ENCODE measurements at regions not wholly inside any gene's neighbourhood (a gene's known extent, or its start where the extent isn't known, plus 50 kb on each side); places are given as distances from the start of the nearest gene placed in this dataset.

DNA sequence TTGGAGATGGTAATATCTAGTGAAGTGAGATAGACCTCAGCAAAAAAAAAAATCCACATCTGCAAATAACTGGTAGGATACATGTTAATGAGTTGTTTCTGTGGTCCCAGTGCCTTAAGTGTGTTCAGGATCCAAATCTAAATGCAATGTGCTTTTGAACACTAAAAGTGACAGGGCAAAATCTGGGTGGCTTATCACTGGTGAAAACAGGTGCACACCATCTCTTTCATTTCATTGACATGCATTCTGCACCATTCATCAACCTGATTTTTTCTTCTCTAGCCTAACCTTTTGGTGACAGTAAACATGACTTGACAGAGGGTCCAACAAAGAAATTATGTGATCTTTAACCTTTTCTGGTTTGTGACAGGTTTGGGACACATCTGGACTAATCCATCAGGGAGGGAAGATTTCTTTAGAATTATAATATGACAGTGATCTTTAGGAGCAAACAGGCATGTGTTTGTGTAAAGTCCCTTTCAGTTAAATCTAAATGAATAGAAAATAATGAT is 201.6 kb upstream of the NEGR1 start:
- Histone ChIP-seq H3K4me1 (ENCODE audit: control insufficient read depth, insufficient read depth, low read length) (no peaks in the 10 kb centered on the region), H3K36me3 (ENCODE audit: control insufficient read depth, insufficient read depth, low read length) (no peaks in the 10 kb centered on the region), H3K27me3 (ENCODE audit: control insufficient read depth, insufficient read depth, low read length, poor library complexity, severe bottlenecking) (no peaks in the 10 kb centered on the region), H3K27ac (ENCODE audit: low read depth, low read length) (no peak overlapping the region), H3K9ac (ENCODE audit: extremely low read depth, low read length, poor library complexity, severe bottlenecking) (no peak overlapping the region), H3K4me3 (ENCODE audit: low read length) (no peak overlapping the region), H3K9me3 (ENCODE audit: control insufficient read depth, low read length) (peaks cover 1% of the 10 kb centered on the region)
- TF ChIP-seq, protein P1, sequence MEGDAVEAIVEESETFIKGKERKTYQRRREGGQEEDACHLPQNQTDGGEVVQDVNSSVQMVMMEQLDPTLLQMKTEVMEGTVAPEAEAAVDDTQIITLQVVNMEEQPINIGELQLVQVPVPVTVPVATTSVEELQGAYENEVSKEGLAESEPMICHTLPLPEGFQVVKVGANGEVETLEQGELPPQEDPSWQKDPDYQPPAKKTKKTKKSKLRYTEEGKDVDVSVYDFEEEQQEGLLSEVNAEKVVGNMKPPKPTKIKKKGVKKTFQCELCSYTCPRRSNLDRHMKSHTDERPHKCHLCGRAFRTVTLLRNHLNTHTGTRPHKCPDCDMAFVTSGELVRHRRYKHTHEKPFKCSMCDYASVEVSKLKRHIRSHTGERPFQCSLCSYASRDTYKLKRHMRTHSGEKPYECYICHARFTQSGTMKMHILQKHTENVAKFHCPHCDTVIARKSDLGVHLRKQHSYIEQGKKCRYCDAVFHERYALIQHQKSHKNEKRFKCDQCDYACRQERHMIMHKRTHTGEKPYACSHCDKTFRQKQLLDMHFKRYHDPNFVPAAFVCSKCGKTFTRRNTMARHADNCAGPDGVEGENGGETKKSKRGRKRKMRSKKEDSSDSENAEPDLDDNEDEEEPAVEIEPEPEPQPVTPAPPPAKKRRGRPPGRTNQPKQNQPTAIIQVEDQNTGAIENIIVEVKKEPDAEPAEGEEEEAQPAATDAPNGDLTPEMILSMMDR (conservative IDR thresholded peaks at IDR 0.05), result no peak
- no peak overlapping the region for H3K4me3 Mint-ChIP-seq
- H3K27me3 Mint-ChIP-seq (ENCODE audit: insufficient read depth), result no peaks in the 10 kb centered on the region
- H3K4me1 Mint-ChIP-seq, result peaks cover 8% of the 10 kb centered on the region
- H3K27ac Mint-ChIP-seq, result no peak overlapping the region
- H3K9me3 Mint-ChIP-seq, result peaks cover 21% of the 10 kb centered on the region
- no peak for DNase-seq
- peaks cover 1% of the 10 kb centered on the region for H3K36me3 Mint-ChIP-seq (ENCODE audit: low read depth)

DNA sequence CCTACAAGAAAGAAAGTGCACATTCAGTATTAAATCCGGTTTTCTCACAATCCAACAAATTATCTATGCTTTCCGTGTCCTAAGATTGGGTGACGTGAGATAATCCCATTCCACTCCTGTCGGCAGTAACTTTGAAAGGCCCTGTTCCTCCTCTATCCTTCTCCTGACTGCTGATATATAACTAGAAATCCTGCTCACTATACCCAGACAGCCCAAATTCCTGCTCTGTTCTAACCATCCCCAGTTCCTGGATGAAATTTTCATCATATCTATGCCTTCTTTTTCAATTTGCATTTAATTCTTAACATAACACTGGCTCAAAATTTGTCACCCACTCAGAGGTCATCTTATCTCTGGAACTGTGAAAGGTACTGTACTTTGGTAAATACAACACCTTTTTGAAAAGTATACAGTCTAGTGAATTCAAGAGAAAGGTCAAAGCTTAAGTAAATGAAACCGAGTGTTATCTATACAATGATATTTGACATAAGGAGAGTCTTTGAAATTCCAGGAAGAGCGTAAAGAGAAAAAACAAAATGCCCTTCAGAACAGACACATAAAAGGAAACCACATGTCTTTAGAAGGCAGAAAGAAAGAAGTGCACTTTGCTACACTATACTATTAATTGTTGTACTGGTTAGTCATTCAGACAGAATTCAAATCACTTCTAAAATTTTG is 200.5 kb upstream of the NEGR1 start:
- H3K27ac Mint-ChIP-seq, result no peak overlapping the region
- Histone ChIP-seq H3K27ac (ENCODE audit: low read depth, low read length) (no peak overlapping the region), H3K9ac (ENCODE audit: extremely low read depth, low read length, poor library complexity, severe bottlenecking) (no peak overlapping the region), H3K4me3 (ENCODE audit: low read length) (no peak overlapping the region), H3K4me1 (ENCODE audit: control insufficient read depth, insufficient read depth, low read length) (no peaks in the 10 kb centered on the region), H3K36me3 (ENCODE audit: control insufficient read depth, insufficient read depth, low read length) (no peaks in the 10 kb centered on the region), H3K9me3 (ENCODE audit: control insufficient read depth, low read length) (peaks cover 7% of the 10 kb centered on the region), H3K27me3 (ENCODE audit: control insufficient read depth, insufficient read depth, low read length, poor library complexity, severe bottlenecking) (no peaks in the 10 kb centered on the region)
- peaks cover 2% of the 10 kb centered on the region for H3K36me3 Mint-ChIP-seq (ENCODE audit: low read depth)
- no peak for DNase-seq
- TF ChIP-seq, protein P1 (conservative IDR thresholded peaks at IDR 0.05), result no peak
- H3K9me3 Mint-ChIP-seq, result peaks cover 25% of the 10 kb centered on the region
- H3K4me1 Mint-ChIP-seq, result peaks cover 8% of the 10 kb centered on the region
- no peaks in the 10 kb centered on the region for H3K27me3 Mint-ChIP-seq (ENCODE audit: insufficient read depth)
- WGBS, 2 experiments (ENCODE audit: insufficient coverage in 1 of 2, insufficient read length in 1 of 2), result 85 to 96% methylated on average over 4 to 6 of the region's 6 CpGs
- no peak overlapping the region for H3K4me3 Mint-ChIP-seq

DNA sequence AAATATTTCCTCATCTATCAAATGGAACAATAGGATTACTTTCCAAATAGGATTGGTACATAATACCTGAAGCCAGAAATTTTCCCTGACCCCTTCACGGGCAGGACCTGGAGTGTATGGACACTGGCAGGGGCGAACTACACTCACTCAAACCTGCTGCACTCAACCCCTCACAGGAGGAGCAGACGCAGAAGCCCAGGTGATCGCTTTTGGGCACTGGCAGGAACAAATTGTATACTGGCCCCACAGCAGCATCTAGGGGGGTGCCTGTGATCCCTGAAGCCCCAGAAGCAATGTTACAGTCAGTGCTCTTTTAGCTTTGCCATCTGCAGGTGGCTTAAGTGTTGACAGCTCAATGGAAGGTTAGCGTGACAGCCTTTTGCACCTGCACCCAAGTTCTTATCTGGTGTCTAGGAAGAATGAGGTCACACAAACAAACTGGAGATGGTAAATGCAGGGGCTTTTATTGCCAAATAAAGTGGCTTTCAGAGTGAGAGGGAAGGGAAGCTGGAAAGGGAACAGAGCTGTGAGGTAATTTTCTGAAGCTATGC is 199.2 kb upstream of the NEGR1 start:
- no peaks in the 10 kb centered on the region for H3K27me3 Mint-ChIP-seq (ENCODE audit: insufficient read depth)
- TF ChIP-seq, protein P1 (conservative IDR thresholded peaks at IDR 0.05), result no peak
- H3K4me3 ChIP-seq (ENCODE audit: low read length), result no peak overlapping the region
- WGBS, 2 experiments (ENCODE audit: insufficient coverage in 1 of 2, insufficient read length in 1 of 2), result 94 to 95% methylated on average over 5 of the region's 5 CpGs
- H3K9me3 ChIP-seq (ENCODE audit: control insufficient read depth, low read length), result peaks cover 7% of the 10 kb centered on the region
- H3K4me3 Mint-ChIP-seq, result no peak overlapping the region
- peaks cover 8% of the 10 kb centered on the region for H3K4me1 Mint-ChIP-seq
- H3K4me1 ChIP-seq (ENCODE audit: control insufficient read depth, insufficient read depth, low read length), result no peaks in the 10 kb centered on the region
- H3K36me3 ChIP-seq (ENCODE audit: control insufficient read depth, insufficient read depth, low read length), result no peaks in the 10 kb centered on the region
- no peak overlapping the region for H3K9ac ChIP-seq (ENCODE audit: extremely low read depth, low read length, poor library complexity, severe bottlenecking)
- no peak overlapping the region for H3K27ac Mint-ChIP-seq
- H3K27me3 ChIP-seq (ENCODE audit: control insufficient read depth, insufficient read depth, low read length, poor library complexity, severe bottlenecking), result no peaks in the 10 kb centered on the region
- peaks cover 2% of the 10 kb centered on the region for H3K36me3 Mint-ChIP-seq (ENCODE audit: low read depth)
- H3K9me3 Mint-ChIP-seq, result peaks cover 25% of the 10 kb centered on the region
- DNase-seq, result no peak
- no peak overlapping the region for H3K27ac ChIP-seq (ENCODE audit: low read depth, low read length)

Data from endodermal cell (in vitro differentiated cells).